WTC11 (cell line): ENCODE measurements at regions not wholly inside any gene's neighbourhood (a gene's known extent, or its start where the extent isn't known, plus 50 kb on each side); places are given as distances from the start of the nearest gene placed in this dataset.

ENCODE experiments used
- CREM ChIP-seq: sonication (generic); formaldehyde crosslinking; IDR thresholded peaks from 2 replicates; pipeline ENCODE4 v1.8.1; 2022; ENCODE audit warnings: mild to moderate bottlenecking, missing genetic modification reagents, moderate library complexity
- GABPB1 ChIP-seq: sonication (generic); formaldehyde crosslinking; IDR thresholded peaks from 2 replicates; pipeline ENCODE4 v1.8.1; 2023; ENCODE audit warnings: mild to moderate bottlenecking, missing genetic modification reagents
- TF ChIP-seq, protein P1 (sequence below): sonication (generic); formaldehyde crosslinking; IDR thresholded peaks from 2 replicates; pipeline ENCODE4 v1.8.0; 2022; ENCODE audit warnings: mild to moderate bottlenecking, missing genetic modification reagents
- TF ChIP-seq, protein P2 (sequence below): fragments of 200-600 bp; IDR thresholded peaks from 2 replicates; pipeline ENCODE4 v1.8.0; 2022; ENCODE audit warnings: antibody characterized with exemption
- TF ChIP-seq, protein P3 (sequence below): sonication (generic); formaldehyde crosslinking; IDR thresholded peaks from 2 replicates; pipeline ENCODE4 v1.8.0; 2023; ENCODE audit warnings: missing genetic modification reagents
- TF ChIP-seq, protein P4 (sequence below): fragments of 250-450 bp; sonication (Bioruptor Pico); IDR thresholded peaks from 2 replicates; pipeline ENCODE4 v1.8.0; 2021; ENCODE audit warnings: mild to moderate bottlenecking

DNA sequence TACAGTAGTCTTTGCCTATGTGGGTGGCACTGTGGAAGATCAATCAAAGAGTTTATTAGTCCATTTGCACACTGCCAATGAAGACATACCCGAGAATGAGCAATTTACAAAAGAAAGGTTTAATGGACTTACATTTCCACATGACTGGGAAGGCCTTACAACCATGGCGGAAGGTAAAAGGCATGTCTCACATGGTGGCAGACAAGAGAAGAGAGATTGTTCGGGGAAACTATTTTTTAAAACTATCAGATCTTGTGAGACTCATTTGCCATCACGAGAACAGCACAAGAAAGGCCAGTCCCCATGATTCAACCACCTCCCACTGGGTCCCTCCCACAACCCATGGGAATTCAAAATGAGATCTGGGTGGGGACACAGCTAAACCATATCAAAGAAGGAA lies 432.1 kb downstream of the ZFHX3 start:
- TF ChIP-seq, protein P1, sequence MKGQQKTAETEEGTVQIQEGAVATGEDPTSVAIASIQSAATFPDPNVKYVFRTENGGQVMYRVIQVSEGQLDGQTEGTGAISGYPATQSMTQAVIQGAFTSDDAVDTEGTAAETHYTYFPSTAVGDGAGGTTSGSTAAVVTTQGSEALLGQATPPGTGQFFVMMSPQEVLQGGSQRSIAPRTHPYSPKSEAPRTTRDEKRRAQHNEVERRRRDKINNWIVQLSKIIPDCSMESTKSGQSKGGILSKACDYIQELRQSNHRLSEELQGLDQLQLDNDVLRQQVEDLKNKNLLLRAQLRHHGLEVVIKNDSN (CRISPR knock-in tag): no peak
- TF ChIP-seq, protein P2, sequence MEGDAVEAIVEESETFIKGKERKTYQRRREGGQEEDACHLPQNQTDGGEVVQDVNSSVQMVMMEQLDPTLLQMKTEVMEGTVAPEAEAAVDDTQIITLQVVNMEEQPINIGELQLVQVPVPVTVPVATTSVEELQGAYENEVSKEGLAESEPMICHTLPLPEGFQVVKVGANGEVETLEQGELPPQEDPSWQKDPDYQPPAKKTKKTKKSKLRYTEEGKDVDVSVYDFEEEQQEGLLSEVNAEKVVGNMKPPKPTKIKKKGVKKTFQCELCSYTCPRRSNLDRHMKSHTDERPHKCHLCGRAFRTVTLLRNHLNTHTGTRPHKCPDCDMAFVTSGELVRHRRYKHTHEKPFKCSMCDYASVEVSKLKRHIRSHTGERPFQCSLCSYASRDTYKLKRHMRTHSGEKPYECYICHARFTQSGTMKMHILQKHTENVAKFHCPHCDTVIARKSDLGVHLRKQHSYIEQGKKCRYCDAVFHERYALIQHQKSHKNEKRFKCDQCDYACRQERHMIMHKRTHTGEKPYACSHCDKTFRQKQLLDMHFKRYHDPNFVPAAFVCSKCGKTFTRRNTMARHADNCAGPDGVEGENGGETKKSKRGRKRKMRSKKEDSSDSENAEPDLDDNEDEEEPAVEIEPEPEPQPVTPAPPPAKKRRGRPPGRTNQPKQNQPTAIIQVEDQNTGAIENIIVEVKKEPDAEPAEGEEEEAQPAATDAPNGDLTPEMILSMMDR: no peak
- TF ChIP-seq GABPB1: no peak
- TF ChIP-seq, protein P3, sequence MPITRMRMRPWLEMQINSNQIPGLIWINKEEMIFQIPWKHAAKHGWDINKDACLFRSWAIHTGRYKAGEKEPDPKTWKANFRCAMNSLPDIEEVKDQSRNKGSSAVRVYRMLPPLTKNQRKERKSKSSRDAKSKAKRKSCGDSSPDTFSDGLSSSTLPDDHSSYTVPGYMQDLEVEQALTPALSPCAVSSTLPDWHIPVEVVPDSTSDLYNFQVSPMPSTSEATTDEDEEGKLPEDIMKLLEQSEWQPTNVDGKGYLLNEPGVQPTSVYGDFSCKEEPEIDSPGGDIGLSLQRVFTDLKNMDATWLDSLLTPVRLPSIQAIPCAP (CRISPR knock-in tag): no peak
- TF ChIP-seq, protein P4, sequence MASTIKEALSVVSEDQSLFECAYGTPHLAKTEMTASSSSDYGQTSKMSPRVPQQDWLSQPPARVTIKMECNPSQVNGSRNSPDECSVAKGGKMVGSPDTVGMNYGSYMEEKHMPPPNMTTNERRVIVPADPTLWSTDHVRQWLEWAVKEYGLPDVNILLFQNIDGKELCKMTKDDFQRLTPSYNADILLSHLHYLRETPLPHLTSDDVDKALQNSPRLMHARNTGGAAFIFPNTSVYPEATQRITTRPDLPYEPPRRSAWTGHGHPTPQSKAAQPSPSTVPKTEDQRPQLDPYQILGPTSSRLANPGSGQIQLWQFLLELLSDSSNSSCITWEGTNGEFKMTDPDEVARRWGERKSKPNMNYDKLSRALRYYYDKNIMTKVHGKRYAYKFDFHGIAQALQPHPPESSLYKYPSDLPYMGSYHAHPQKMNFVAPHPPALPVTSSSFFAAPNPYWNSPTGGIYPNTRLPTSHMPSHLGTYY (CRISPR knock-in tag): no peak
- no peak for TF ChIP-seq CREM (CRISPR knock-in tag)
